ENCODE measurements at regions not wholly inside any gene's neighbourhood (a gene's known extent, or its start where the extent isn't known, plus 50 kb on each side); places are given as distances from the start of the nearest gene placed in this dataset.
"Not testable (repeated sequence)": the region's sequence is repeated elsewhere in the genome, so short reads cannot be mapped to it uniquely, and the experiment has no call there.

GRCh38 chr17:62231293-62231692 is 149.1 kb upstream of the EFCAB3 start:
- TF ChIP-seq CTCF (IDR thresholded peaks at IDR 0.05); ZNF138 (CRISPR knock-in tag; conservative IDR thresholded peaks at IDR 0.05); USF2 (CRISPR knock-in tag; IDR thresholded peaks at IDR 0.05); ATF1 (CRISPR knock-in tag; IDR thresholded peaks at IDR 0.05); NFYB (CRISPR knock-in tag; conservative IDR thresholded peaks at IDR 0.05; ENCODE audit: low read depth); E2F4 (CRISPR knock-in tag; IDR thresholded peaks at IDR 0.05; ENCODE audit: borderline replicate concordance, low read depth); SP1 (CRISPR knock-in tag; conservative IDR thresholded peaks at IDR 0.05); SMAD3 (CRISPR knock-in tag; IDR thresholded peaks at IDR 0.05; ENCODE audit: borderline replicate concordance); GABPB1 (CRISPR knock-in tag; IDR thresholded peaks at IDR 0.05); FOXP4 (CRISPR knock-in tag; IDR thresholded peaks at IDR 0.05); ZNF232 (CRISPR knock-in tag; IDR thresholded peaks at IDR 0.05): not testable (repeated sequence)

Measured in WTC11 (cell line).